ENCODE measurements at regions not wholly inside any gene's neighbourhood (a gene's known extent, or its start where the extent isn't known, plus 50 kb on each side); places are given as distances from the start of the nearest gene placed in this dataset.

GRCh38 chr14:62138593-62138992, 376.4 kb downstream of the SNAPC1 start:
- no peak for TF ChIP-seq CTCF (conservative IDR thresholded peaks at IDR 0.05)
- peaks cover 4 to 6% of the 10 kb centered on the region in 2 experiments; a peak in 3 of 4 replicates for H3K4me1 Mint-ChIP-seq
- no peak overlapping the region for H3K27ac ChIP-seq (ENCODE audit: insufficient read length, low read depth, low read length)
- no peak for DNase-seq
- H3K79me1 ChIP-seq (ENCODE audit: insufficient read depth, low read depth, low read length, poor library complexity, severe bottlenecking), result no peaks in the 10 kb centered on the region
- no peak overlapping the region for H2AK5ac ChIP-seq (ENCODE audit: insufficient read length, low read length)
- no peak overlapping the region for H2AFZ ChIP-seq (ENCODE audit: low read length)
- H3K79me2 ChIP-seq (ENCODE audit: insufficient read depth, low read length), result no peaks in the 10 kb centered on the region
- no peak overlapping the region for H4K91ac ChIP-seq (ENCODE audit: insufficient read length, low read depth, low read length)
- no peak overlapping the region for H3K4me3 Mint-ChIP-seq
- H3K4ac ChIP-seq (ENCODE audit: low read depth, low read length), result no peak overlapping the region
- H2BK15ac ChIP-seq (ENCODE audit: low read depth, low read length), result no peak overlapping the region
- H3K9me3 Mint-ChIP-seq, result peaks cover 6 to 8% of the 10 kb centered on the region in 2 experiments; a peak in 4 of 5 replicates
- H2BK20ac ChIP-seq (ENCODE audit: low read depth, low read length, poor library complexity, severe bottlenecking), result no peak overlapping the region
- no peak overlapping the region for H4K8ac ChIP-seq (replicated peaks; ENCODE audit: insufficient read length, low read depth, low read length)
- no peak overlapping the region for H3K23ac ChIP-seq (ENCODE audit: insufficient read length, low read depth, low read length)
- H3K9me3 ChIP-seq (ENCODE audit: control insufficient read depth, low read depth, low read length), result no peaks in the 10 kb centered on the region
- no peaks in the 10 kb centered on the region; the same call in 1 of the 2 replicates for H3K4me1 ChIP-seq (ENCODE audit: insufficient read depth, low read length)
- H3K4me2 ChIP-seq (ENCODE audit: insufficient read depth, insufficient read length, low read length), result no peak overlapping the region
- no peak overlapping the region for H2BK5ac ChIP-seq (ENCODE audit: insufficient read length, low read length)
- no peaks in the 10 kb centered on the region for H3K27me3 ChIP-seq (ENCODE audit: insufficient read depth, low read length)
- H4K5ac ChIP-seq (ENCODE audit: insufficient read length, low read depth, low read length), result no peak overlapping the region
- H2BK12ac ChIP-seq (ENCODE audit: insufficient read length, low read depth, low read length), result no peak overlapping the region
- no CpG with 5 or more reads among the region's 1 CpG for WGBS (ENCODE audit: extremely low coverage, insufficient read length, low lambda C conversion rate)
- H3K27me3 Mint-ChIP-seq (ENCODE audit: low read depth), result no peaks in the 10 kb centered on the region; the same call in 1 of the 2 replicates
- peaks cover 0 to 8% (median 0%) of the 10 kb centered on the region in 3 experiments; a peak in 3 of 7 replicates for H3K36me3 Mint-ChIP-seq (ENCODE audit: insufficient read depth in 1 of 3, low read depth in 3 of 3)
- no peak overlapping the region for H3T11ph ChIP-seq (ENCODE audit: low read length)
- no peaks in the 10 kb centered on the region for H4K20me1 ChIP-seq (ENCODE audit: control insufficient read depth, insufficient read depth, insufficient read length)
- no peaks in the 10 kb centered on the region for H3K23me2 ChIP-seq (ENCODE audit: insufficient read length, low read depth, low read length, poor library complexity, severe bottlenecking)
- no peak overlapping the region for H3K14ac ChIP-seq (ENCODE audit: insufficient read depth, low read length)
- H3K9ac ChIP-seq (ENCODE audit: extremely low read depth, insufficient read length, low read length), result no peak overlapping the region
- H2BK120ac ChIP-seq (ENCODE audit: low read depth, low read length, poor library complexity, severe bottlenecking), result no peak overlapping the region
- no peak overlapping the region for H3K27ac Mint-ChIP-seq
- no peak overlapping the region for H3K18ac ChIP-seq (ENCODE audit: insufficient read length, low read depth, low read length)
- H3K56ac ChIP-seq (ENCODE audit: insufficient read length, low read depth, low read length), result no peak overlapping the region

Data from H9 (cell line).